LNCaP clone FGC (cell line): ENCODE measurements at regions not wholly inside any gene's neighbourhood (a gene's known extent, or its start where the extent isn't known, plus 50 kb on each side); places are given as distances from the start of the nearest gene placed in this dataset.

ENCODE experiments used
- DNase-seq: peaks from one replicate; pipeline ENCODE4 v3.0.0-alpha.2; 2011; ENCODE audit warnings: low read depth
- H3K4me3 ChIP-seq: 2 replicates; pipeline ENCODE4 v1.5.1; 2011; ENCODE audit warnings: mild to moderate bottlenecking, low read depth, low read length, control low read depth
- TF ChIP-seq, protein P1 (sequence below): IDR thresholded peaks from 2 replicates; pipeline ENCODE4 v1.5.1; 2012; ENCODE audit warnings: mild to moderate bottlenecking; ENCODE audit not compliant: control insufficient read depth, insufficient read depth; ENCODE audit errors: extremely low read depth

DNA sequence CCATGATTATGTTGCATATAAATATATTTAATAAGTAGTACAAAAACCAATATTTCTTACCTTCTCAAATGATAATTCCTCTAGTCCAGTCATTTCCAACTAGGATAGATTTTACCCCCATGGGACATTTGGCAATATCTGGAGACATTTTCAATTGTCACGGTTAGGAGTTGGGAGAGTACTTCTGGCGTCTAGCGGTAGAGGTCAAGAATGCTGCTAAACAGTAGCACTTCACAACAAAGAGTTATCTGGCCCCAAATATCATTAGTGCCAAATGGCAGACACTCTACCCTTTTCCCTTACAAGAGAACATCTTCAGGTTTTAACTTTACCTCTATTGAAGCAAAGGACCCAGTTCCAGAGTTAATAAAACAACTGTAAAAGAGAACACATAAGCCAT, 168.1 kb downstream of the FAT4 start:
- no peak for DNase-seq
- TF ChIP-seq, protein P1, sequence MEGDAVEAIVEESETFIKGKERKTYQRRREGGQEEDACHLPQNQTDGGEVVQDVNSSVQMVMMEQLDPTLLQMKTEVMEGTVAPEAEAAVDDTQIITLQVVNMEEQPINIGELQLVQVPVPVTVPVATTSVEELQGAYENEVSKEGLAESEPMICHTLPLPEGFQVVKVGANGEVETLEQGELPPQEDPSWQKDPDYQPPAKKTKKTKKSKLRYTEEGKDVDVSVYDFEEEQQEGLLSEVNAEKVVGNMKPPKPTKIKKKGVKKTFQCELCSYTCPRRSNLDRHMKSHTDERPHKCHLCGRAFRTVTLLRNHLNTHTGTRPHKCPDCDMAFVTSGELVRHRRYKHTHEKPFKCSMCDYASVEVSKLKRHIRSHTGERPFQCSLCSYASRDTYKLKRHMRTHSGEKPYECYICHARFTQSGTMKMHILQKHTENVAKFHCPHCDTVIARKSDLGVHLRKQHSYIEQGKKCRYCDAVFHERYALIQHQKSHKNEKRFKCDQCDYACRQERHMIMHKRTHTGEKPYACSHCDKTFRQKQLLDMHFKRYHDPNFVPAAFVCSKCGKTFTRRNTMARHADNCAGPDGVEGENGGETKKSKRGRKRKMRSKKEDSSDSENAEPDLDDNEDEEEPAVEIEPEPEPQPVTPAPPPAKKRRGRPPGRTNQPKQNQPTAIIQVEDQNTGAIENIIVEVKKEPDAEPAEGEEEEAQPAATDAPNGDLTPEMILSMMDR = peak; percentile 56
- no peak overlapping the region for H3K4me3 ChIP-seq

GRCh38 chr4:125483278-125483677, 168.5 kb downstream of the FAT4 start:
- no peak overlapping the region for H3K4me3 ChIP-seq
- no peak for DNase-seq
- TF ChIP-seq, protein P1 = no peak

- no peak for DNase-seq
- TF ChIP-seq, protein P1 = no peak
- H3K4me3 ChIP-seq = no peak overlapping the region
These were observed 170.2 kb downstream of the FAT4 start for GRCh38 chr4:125484912-125485311.

GRCh38 chr4:125486351-125486750, 171.6 kb downstream of the FAT4 start:
- H3K4me3 ChIP-seq = no peak overlapping the region
- DNase-seq = no peak
- TF ChIP-seq, protein P1 = no peak

GRCh38 chr4:125489952-125490690, 175.4 kb downstream of the FAT4 start:
- TF ChIP-seq, protein P1 = no peak
- no peak overlapping the region for H3K4me3 ChIP-seq
- no peak for DNase-seq

- no peak overlapping the region for H3K4me3 ChIP-seq
- TF ChIP-seq, protein P1 = no peak
- DNase-seq = no peak
These were observed 178.2 kb downstream of the FAT4 start for GRCh38 chr4:125492957-125493356.

- TF ChIP-seq, protein P1 = no peak
- H3K4me3 ChIP-seq = no peak overlapping the region
- DNase-seq = no peak
These were observed 183.1 kb downstream of the FAT4 start for GRCh38 chr4:125497861-125498260.
